ENCODE measurements at regions not wholly inside any gene's neighbourhood (a gene's known extent, or its start where the extent isn't known, plus 50 kb on each side); places are given as distances from the start of the nearest gene placed in this dataset.
"Not testable (repeated sequence)": the region's sequence is repeated elsewhere in the genome, so short reads cannot be mapped to it uniquely, and the experiment has no call there.

GRCh38 chr10:6877722-6878392 is 297.8 kb upstream of the PRKCQ start:
- DNase-seq (ENCODE audit: low read depth in 2 of 2) = no peak

GRCh38 chr10:6877336-6877721 is 297.3 kb upstream of the PRKCQ start:
- DNase-seq (ENCODE audit: low read depth in 2 of 2) = no peak

GRCh38 chr10:6875269-6875865 is 295.3 kb upstream of the PRKCQ start:
- no peak for DNase-seq (ENCODE audit: low read depth in 2 of 2)

GRCh38 chr10:6871128-6871527 is 291.1 kb upstream of the PRKCQ start:
- no peak for DNase-seq (ENCODE audit: low read depth in 2 of 2)

GRCh38 chr10:6868036-6868725 is 288.1 kb upstream of the PRKCQ start:
- DNase-seq (ENCODE audit: low read depth in 2 of 2) = no peak

GRCh38 chr10:6866757-6867156 is 286.7 kb upstream of the PRKCQ start:
- no peak for DNase-seq (ENCODE audit: low read depth in 2 of 2)

- no peak for DNase-seq (ENCODE audit: low read depth in 2 of 2)
Measured at GRCh38 chr10:6864142-6864541, 284.1 kb upstream of the PRKCQ start.

- no peak for DNase-seq (ENCODE audit: low read depth in 2 of 2)
Measured at GRCh38 chr10:6863381-6863780, 283.3 kb upstream of the PRKCQ start.

- DNase-seq (ENCODE audit: low read depth in 2 of 2) = no peak
Measured at GRCh38 chr10:6850452-6850851, 270.4 kb upstream of the PRKCQ start.

GRCh38 chr10:6847561-6847960 is 267.5 kb upstream of the PRKCQ start:
- DNase-seq (ENCODE audit: low read depth in 2 of 2) = no peak

- no peak for DNase-seq (ENCODE audit: low read depth in 2 of 2)
Measured at GRCh38 chr10:6843894-6844650, 264.0 kb upstream of the PRKCQ start.

GRCh38 chr10:6843481-6843881 is 263.4 kb upstream of the PRKCQ start:
- no peak for DNase-seq (ENCODE audit: low read depth in 2 of 2)

GRCh38 chr10:6842722-6843121 is 262.6 kb upstream of the PRKCQ start:
- no peak for DNase-seq (ENCODE audit: low read depth in 2 of 2)

GRCh38 chr10:6841761-6842160 is 261.7 kb upstream of the PRKCQ start:
- no peak for DNase-seq (ENCODE audit: low read depth in 2 of 2)

GRCh38 chr10:6840766-6841165 is 260.7 kb upstream of the PRKCQ start:
- no peak for DNase-seq (ENCODE audit: low read depth in 2 of 2)

- no peak for DNase-seq (ENCODE audit: low read depth in 2 of 2)
Measured at GRCh38 chr10:6840201-6840691, 260.2 kb upstream of the PRKCQ start.

- DNase-seq (ENCODE audit: low read depth in 2 of 2) = no peak
Measured at GRCh38 chr10:6838118-6838517, 258.0 kb upstream of the PRKCQ start.

- DNase-seq (ENCODE audit: low read depth in 2 of 2) = no peak
Measured at GRCh38 chr10:6833458-6834011, 253.5 kb upstream of the PRKCQ start.

- DNase-seq (ENCODE audit: low read depth in 2 of 2) = not testable (repeated sequence)
Measured at GRCh38 chr10:6830981-6831380, 250.9 kb upstream of the PRKCQ start.

- not testable (repeated sequence) for DNase-seq (ENCODE audit: low read depth in 2 of 2)
Measured at GRCh38 chr10:6824793-6825192, 244.7 kb upstream of the PRKCQ start.

- DNase-seq (ENCODE audit: low read depth in 2 of 2) = no peak
Measured at GRCh38 chr10:6823770-6824169, 243.7 kb upstream of the PRKCQ start.

GRCh38 chr10:6819301-6819700 is 239.2 kb upstream of the PRKCQ start:
- no peak for DNase-seq (ENCODE audit: low read depth in 2 of 2)
